Dedifferentiated amniotic fluid mesenchymal stem cell (primary cell): ENCODE measurements at regions not wholly inside any gene's neighbourhood (a gene's known extent, or its start where the extent isn't known, plus 50 kb on each side); places are given as distances from the start of the nearest gene placed in this dataset.

Source experiments
- DNase-seq: peaks from one replicate; pipeline ENCODE4 v3.0.0-alpha.2; 2016; ENCODE audit errors: extremely low spot score

DNA sequence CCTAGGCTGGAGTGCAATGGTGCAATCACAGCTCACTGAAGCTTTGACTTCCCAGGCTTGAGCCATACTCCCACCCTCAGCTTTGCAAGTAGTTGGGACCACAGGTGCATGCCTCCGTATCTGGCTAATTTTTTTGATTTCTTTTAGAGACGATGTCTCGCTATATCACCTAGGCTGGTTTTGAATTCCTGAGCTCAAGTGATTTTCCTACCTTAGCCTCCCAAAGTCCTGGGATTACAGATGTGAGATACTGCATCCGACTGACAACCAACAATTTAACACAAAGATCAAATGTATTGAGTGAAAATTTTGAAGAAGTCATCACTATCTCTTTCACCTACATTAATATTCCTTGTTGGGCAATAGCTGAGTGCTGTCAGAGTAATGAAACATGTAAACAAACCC lies 181.6 kb downstream of the MYCN start:
- no peak for DNase-seq

DNA sequence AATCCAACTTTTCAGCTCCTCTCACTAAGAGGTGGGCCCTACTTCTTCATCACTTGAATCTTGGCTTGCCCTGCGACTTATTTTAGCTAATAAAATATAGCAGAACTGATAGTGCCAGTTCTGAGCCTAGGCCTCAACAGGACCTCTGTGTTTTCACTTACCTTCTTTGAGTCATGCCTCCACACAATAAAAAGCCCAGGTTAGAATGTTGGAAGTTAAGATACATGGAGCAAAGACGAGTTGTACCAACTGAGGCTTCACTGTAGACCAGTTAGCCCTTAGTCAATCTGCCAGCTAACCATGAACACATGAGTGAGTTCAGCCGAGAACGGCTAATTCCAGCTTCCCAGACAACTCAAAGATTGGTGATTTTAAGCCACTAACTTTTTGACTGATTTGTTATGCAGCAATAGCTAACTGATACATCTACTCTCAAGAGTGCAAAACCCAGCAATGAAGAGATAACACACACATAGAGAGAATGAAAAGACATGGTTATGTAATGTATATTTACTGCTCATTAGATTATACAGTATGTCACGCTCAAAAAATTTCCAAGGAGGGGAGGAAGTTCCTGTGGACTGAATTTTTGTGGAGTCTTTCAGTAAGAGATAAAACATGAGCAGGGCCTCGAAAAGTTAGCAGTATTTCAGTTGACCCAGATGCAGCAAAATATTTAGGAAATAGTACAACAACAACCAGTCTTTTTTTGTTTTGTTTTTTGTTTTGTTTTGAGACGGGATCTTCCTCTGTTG lies 181.1 kb downstream of the MYCN start:
- DNase-seq, result no peak

DNA sequence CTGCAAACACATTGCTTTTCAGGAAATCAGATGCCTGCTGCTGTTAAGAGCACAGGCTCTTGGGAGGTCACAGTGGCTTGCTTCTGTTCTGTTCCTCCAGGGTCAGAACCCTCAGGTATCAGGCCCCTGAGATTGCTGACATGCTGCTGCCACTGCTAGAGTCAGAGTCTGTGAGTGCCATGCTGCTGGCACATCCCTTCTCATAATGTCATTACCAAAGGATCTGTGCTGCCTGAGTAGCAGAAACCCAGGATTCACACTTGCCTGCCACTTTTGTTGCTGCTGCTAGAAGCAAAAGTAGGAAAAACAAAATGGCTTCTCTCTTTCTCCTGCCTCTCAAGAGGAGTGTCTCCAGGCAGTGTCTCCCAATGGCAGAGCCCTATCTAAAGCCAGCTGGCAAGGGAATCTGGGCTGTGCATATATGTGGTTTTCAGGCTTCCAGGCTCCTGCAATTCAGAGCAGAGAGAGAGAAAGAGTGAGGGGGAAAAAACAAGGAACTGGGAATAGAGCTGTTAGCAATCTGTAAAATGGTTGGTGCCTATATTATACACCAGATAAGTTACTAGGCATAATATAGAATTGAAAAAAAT lies 180.3 kb downstream of the MYCN start:
- DNase-seq, result no peak

DNA sequence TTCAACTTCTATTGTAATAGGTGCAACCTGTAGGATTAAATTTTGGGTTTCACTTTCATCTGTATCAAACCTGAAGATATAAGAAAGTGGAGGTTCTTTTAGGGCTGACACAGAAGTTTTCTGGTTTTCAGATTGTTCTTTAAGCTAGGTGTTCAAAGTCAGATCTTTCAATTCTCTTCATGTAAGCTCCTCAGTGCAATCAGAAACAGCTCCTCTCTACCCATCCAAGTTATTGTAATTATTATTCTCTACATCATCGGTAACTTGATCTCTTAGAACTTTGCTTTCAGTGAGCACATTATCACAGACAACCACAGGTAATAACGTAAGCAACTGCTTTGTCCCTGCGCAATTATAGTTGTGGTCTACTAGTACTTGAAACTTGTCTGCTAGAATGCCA lies 179.4 kb downstream of the MYCN start:
- DNase-seq, result no peak

DNA sequence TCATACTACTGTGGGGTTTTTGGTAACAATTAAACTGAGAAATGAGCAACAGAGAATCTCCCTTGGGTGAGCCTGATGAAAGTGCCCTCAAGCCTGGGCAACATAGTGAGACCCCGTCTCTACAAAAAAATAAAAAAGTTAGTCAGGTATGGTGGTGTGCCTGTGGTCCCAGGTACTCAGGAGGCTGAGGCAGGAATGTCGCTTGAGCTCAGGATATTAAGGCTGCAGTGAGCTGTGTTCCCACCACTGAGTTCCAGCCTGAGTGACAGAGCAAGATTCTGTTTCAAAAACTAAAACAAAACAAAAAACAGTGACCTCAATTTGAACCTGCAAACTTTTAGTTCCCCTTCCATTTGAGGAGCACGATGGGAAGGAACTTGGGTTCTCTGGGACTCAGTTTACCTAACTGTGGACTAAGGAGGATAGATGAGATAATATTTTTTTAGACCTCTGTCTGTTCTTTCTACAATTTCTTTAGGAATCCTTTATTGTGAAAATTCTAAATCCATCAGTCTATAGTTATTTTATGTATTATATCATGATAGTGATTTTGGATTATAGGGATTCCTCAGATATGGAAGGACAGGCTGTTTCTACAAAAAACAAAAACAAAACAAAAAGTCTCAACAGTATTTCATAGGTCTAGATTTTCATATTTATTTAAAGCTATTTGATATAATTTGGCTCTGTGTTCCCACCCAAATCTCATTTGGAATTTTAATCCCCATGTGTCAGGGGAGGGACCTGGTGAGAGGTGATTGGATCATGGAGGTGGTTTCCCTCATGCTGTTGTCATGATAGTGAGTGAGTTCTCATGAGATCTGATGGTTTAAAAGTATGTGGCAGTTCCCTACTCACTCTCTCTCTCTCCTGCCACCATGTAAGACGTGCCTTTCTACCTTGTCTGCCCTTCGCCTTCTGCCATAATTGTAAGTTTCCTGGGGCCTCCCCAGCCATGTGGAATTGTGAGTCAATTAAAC lies 178.6 kb downstream of the MYCN start:
- DNase-seq, result no peak

DNA sequence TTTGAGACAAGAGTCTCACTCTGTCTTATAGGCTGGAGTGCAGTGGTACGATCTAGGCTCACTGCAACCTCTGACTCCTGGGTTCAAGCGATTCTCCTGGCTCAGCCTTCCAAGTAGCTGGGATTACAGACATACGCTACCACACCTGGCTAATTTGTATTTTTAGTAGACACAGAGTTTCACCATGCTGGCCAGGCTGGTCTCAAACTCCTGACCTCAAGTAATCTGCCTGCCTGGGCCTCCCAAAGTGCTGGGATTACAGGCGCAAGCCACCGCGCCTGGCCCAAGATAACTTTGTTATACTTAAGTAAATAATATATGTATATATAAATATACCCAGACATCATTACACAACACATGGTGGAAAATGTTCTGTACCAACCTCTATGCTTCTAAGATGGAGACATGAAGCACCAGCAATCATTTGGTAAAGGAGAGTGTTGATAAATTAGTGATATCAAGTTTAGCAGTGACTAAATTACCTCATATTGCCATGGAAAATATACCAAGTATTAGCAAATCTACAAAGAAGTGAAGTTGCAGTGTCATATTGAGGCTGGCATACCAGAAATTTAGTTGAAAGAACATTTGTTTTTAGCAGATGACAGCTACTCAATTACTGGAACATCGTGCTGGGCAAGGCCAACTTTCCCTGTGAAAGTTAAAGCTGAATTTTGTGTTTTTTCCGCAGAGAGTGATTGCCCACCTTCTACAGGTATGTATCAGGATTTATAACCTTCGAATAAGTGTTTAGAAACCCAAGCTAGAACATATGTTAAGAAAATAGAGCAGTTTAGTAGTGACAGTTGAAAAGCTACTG lies 177.7 kb downstream of the MYCN start:
- no peak for DNase-seq

DNA sequence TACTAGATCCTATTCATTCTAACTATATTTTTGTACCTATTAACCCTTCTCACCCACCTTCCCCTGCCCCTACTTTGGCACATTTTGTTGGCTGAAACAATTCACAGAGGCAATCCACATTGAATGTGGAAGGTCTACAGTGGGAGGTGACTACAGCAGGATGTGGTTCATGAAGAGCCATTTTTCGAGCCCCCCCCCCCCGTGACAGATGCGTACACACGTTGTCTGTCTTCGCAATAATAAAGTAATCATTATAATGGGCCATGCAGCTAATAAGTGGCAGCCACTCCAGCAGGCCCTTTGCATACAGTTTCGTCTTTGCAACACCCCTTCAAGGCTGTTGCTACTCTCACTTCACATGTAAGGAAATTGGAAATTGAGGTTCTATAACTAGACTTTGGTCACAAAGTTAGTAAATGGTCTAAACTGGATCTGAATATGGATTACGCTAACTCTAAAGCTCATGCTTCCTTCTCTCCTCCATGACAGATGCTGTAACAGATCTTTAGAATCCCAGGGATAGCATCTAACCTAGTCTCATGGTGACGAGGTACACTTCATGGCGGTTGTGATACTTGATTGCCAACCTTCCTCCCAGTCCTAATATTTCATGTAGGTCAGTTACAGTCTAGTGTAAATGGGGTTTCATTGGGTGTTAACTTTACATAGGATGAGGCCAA lies 176.8 kb downstream of the MYCN start:
- DNase-seq, result no peak

DNA sequence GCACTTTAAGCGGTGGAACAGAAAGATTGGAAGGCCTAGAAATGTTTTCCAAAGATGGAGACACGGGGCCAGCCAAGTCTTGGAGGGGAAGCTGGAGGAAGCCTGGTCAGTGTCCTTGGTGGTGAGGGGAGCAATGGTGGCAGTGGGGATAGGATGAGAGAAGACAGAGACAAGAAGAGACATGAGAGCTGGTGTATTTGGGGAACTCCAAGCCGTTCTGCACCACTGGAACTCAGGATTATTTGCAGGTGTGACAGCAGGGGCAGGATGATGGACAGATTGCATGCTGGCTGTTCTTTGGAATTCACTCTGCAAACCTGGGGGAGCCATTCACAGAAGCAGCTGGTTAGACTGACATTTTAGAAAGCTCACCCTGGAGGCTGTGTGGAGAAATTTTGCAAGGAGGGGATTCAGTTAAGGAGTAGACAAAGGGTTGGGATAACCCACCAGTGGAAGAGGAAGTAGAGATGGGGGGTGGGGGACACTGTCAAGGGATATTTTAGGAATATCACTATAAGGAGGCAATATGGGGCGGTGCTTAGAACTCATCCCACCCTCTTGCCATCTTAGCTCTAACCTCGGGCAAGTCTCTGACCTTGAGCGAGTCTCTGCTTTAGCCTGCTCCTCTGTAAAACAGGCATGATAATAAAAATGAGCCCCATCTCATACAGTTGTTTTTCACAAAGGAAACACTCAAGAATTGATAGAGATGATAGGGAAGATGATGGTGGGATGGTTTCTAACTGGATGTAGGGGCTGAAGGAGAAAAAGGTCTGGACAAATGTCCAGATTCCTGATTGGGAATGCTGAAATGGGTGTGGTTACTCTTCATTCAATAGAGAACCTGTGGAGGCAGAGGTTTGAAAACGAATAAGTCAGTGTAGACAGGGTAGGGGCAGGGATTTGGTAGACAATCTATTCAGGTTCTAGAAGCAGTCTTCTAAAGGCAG lies 175.8 kb downstream of the MYCN start:
- no peak for DNase-seq

DNA sequence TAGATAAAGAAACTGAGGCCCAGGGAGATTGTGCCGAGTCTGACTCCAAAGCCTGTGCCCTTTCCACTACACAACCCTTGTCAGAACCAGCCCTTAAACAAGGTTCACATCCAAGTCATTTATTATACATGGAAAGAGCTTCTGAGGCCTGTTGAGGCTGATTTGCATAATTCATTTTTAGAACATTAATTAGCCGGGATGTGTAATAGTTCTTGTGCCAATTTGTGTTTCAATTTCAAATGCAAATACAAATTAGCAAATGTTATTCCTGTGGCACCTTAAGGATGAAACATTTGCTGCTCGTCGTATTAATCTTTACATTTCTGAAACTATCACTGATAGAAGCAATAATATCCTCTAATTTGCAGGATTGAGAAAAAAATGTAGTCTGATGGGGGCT lies 174.9 kb downstream of the MYCN start:
- no peak for DNase-seq

DNA sequence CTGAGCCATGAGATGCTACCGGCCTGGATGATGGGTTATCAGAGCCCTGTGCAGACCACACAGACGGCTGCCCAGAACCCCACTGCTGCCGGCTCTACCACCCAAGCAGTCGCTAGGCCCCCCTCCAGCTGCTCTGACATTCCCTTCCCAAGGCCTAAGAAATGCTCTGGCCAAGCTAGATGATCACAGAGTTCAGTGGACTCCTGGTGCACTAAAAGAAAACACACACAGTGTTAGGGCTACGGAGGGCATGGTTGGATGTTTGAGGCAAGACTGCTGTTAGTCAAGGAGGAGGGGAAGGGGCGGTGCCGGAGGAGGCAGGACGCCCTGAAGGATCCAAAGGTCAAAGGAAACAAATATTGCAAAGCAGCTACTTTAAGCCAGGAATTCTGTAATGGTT lies 174.5 kb downstream of the MYCN start:
- no peak for DNase-seq

DNA sequence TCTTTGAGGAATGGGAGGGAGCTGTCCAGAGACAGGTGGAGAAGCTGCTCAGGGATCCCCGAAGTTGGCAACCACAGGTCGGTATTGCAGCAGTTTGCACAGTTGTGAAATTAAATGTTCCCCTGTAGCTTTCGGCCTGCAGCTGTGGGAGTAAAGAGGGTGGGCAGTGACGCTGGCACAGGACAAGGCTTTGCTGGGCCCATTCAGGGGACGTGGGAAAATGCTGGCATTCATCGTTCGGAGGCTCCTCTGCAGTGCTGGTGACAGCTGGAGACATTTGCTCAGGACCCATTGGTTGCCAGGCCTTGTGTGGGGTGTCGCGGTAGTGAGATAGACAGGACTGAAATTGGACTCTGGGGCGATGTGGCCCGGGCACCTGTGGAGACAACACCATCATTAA lies 173.7 kb downstream of the MYCN start:
- no peak for DNase-seq

DNA sequence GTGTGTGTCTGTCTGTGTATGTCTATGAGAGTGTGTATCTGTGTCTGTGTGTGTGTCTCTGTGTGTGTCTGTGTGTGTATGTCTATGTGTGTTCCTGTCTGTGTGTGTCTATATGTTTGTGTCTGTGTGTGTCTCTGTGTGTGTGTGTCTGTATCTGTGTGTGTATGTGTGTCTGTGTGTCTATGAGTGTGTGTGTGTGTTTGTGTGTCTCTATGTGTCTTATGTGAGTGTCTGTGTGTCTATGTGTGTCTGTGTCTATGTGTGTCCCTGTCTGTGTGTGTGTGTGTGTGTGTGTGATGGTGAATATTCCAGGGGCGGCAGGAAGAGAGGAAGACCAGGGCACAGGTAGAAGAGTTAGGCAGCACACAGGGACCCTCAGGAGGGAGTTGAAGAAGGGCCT lies 173.2 kb downstream of the MYCN start:
- no peak for DNase-seq

DNA sequence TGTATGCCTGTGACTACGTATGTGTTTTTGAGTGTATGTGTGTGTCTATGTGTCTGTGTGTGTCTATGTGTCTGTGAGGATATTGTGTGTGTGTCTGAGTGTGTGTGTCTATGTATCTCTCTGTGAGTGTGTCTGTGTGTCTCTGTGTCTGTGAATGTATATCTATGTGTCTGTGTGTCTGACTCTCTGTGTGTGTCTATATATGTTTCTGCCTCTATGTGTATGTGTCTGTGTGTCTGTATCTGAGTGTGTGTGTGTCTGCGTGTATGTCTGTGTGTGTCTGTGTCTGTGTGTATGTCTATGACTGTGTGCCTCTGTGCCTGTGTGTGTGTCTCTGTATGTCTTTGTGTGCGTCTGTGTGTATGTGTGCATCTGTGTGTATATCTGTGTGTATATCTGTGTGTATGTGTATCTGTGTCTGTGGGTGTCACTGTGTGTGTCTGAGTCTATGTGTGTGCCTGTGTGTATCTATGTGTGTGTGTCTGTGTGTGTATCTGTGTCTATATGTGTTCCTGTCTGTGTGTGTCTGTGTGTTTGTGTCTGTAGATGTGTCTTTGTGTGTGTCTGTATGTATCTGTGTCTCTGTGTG lies 172.7 kb downstream of the MYCN start:
- DNase-seq, result no peak

DNA sequence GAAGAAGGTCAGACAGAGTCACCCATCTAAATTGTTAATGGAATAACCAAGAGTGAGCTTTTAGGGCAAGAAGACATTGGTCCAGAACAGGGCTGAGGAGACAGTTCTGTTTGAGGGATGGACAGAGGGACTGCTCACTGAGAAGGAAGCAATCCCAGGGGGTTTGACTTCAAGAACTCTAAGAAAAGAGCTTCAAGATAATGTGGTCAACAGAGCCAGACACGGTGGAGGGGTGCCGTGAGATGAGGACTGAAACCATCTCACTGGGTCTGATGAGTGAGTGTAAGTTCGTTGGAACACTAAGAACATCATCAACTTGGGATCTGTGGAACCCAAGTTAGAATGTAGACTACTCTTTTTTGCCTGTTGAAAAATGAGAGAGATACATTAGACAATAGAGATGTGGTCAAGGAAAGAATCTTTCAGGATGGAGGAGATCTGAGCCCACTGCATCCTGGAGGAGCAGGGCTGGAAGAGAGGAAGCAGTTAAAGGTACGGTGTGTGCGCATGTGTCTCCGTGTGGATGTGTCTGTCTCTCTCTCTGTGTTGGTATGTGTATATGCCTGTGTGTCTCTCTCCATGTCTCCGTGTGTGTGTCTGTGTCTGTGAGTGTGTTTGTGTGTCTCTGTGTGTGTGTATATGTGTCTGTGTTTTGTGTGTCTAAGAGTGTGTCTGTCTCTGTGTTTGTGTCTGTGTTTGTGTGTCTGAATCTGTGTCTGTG lies 172.1 kb downstream of the MYCN start:
- DNase-seq, result no peak

DNA sequence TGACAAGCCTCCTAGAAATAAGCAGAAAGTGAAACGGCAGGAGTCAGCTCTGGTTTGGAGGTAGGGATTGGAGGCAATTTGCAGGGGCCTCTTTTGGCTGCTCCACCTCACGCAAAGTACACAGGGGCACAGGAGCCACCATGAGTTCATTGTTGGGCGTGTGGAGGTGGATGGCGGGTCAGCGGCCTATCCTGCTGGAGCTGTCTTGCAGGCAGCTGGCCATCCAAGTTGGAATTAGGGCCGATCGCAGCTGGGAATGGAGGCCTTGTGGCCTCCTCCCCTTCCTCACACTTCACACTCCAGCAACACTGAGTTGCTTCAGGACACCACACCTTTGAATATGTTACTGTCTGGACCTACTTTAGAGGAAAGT lies 171.5 kb downstream of the MYCN start:
- no peak for DNase-seq

DNA sequence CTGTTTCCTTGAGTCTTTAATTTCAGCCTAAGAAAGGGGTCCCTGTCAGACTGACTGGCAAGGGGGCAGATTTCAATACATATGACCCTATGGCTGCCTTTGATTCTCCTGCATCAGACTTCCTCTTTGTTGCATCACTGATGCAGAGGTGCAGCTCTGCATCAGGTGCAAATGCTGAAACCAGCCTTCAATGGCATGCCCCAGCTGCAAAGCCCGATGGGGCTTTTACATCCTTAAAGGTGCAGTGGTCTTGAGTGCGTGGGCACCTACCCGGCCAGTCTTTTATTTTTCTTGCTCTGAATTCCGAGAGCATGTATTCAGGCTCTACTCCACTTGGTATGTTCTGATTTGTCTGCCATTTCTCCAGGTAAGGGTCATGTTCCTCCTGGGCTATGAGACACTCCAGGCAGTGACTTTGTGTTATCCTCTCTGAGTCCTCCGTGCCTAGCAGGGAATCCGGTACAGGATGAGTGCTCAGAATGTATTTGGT lies 169.5 kb downstream of the MYCN start:
- no peak for DNase-seq

DNA sequence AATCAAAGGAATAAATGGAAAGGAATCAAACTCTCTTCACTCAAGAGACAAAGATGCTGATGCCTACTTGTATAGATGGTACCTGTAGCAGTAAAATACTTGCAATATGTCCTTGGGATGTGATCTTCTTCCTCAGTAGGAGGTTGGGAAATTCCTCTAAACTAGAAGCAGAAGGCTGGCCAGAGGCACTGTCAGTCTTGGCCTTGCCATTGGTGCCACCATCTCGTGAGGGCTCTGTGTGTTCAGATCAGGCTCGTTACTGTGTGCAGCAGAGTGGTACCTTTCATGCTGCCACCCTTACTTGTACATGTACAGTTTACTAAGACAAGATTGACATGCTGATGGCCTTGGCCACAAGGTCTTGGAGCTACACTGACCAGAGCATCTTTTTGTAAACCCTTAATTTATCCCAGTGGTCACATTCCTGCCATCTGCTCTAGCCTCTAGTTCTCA lies 169.0 kb downstream of the MYCN start:
- no peak for DNase-seq

DNA sequence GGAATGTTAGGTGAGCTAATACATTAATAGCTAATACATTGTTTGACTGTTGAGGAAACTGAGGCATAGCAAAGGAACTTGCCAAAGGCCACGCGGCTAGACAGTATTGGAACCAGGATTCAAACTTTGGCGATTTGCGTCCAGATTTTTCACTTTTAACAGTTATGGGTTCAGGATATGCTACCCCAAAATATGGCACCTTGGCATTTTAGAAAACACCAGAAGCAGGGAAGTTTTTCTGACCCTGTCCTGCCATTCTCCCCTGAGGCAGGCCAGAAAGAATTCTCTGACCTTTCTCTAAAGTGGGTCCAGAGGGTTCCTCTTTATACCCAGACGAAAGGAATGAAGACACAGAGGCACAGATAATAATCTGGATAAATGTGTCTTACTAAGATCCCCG lies 166.9 kb downstream of the MYCN start:
- DNase-seq, result no peak

DNA sequence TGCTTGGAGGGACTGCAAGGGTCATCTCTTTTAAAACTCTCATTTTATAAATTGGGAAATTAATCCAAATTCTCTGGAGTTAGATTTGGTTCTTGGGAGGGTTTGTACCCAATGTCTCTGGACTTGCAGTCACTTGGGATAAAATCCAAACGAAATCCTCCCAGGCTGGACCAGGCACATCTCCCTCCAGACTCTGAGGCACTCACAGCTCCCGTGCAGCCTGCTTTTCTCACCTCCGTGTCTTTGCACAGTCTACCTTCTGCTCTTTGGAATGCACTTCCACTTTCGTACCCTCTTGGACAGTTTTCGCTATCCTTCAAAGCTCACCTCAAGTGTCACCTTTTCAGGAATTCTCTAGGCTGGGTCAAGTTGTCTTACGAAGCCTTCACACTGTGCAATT lies 166.3 kb downstream of the MYCN start:
- DNase-seq, result no peak
